ENCODE measurements at regions not wholly inside any gene's neighbourhood (a gene's known extent, or its start where the extent isn't known, plus 50 kb on each side); places are given as distances from the start of the nearest gene placed in this dataset.

- Histone ChIP-seq H2AFZ (no peak overlapping the region), H3K27ac (no peak overlapping the region)
- WGBS (ENCODE audit: low lambda C conversion rate, missing lambda C conversion rate) = 49% methylated on average over 18 of the region's 18 CpGs
These were observed 408.7 kb upstream of the ADARB2 start for GRCh38 chr10:2145926-2146478.

GRCh38 chr10:2145491-2145890, 408.2 kb upstream of the ADARB2 start:
- WGBS (ENCODE audit: low lambda C conversion rate, missing lambda C conversion rate) = 49% methylated on average over 7 of the region's 7 CpGs

More at GRCh38 chr10:2145926-2146478, 408.7 kb upstream of the ADARB2 start:
- no peaks in the 10 kb centered on the region for H3K79me2 ChIP-seq
- H3K4me3 ChIP-seq = no peak overlapping the region
- H3K4me2 ChIP-seq = no peak overlapping the region
- no peaks in the 10 kb centered on the region for H3K27me3 ChIP-seq
- H3K36me3 ChIP-seq (replicated peaks; ENCODE audit: insufficient read depth, low read depth) = no peaks in the 10 kb centered on the region
- no peaks in the 10 kb centered on the region for H3K4me1 ChIP-seq (ENCODE audit: insufficient read depth)
- H4K20me1 ChIP-seq (ENCODE audit: insufficient read depth, poor library complexity, severe bottlenecking) = no peaks in the 10 kb centered on the region
- H3K9me2 ChIP-seq (replicated peaks; ENCODE audit: insufficient read depth) = no peaks in the 10 kb centered on the region
- H3K9me3 ChIP-seq (ENCODE audit: low read depth) = no peaks in the 10 kb centered on the region
- DNase-seq (ENCODE audit: low spot score) = no peak
- TF ChIP-seq CTCF (IDR thresholded peaks at IDR 0.05; ENCODE audit: poor library complexity) (no peak), EZH2phosphoT487 (IDR thresholded peaks at IDR 0.05; ENCODE audit: low read depth, severe bottlenecking, unreplicated experiment) (no peak), EZH2 (IDR thresholded peaks at IDR 0.05; ENCODE audit: borderline replicate concordance) (no peak)

GRCh38 chr10:2144584-2144983, 407.3 kb upstream of the ADARB2 start:
- H3K4me1 ChIP-seq (ENCODE audit: insufficient read depth) = no peaks in the 10 kb centered on the region
- WGBS (ENCODE audit: low lambda C conversion rate, missing lambda C conversion rate) = 70% methylated on average over 4 of the region's 4 CpGs
- no peaks in the 10 kb centered on the region for H4K20me1 ChIP-seq (ENCODE audit: insufficient read depth, poor library complexity, severe bottlenecking)
- H3K9me3 ChIP-seq (ENCODE audit: low read depth) = no peaks in the 10 kb centered on the region
- H3K27ac ChIP-seq = no peak overlapping the region
- no peak overlapping the region for H3K4me2 ChIP-seq
- no peaks in the 10 kb centered on the region for H3K9me2 ChIP-seq (replicated peaks; ENCODE audit: insufficient read depth)
- no peaks in the 10 kb centered on the region for H3K36me3 ChIP-seq (replicated peaks; ENCODE audit: insufficient read depth, low read depth)
- no peak overlapping the region for H3K4me3 ChIP-seq
- DNase-seq (ENCODE audit: low spot score) = no peak
- no peaks in the 10 kb centered on the region for H3K27me3 ChIP-seq
- TF ChIP-seq EZH2 (IDR thresholded peaks at IDR 0.05; ENCODE audit: borderline replicate concordance) = no peak
- no peak for TF ChIP-seq CTCF (IDR thresholded peaks at IDR 0.05; ENCODE audit: poor library complexity)
- no peak for TF ChIP-seq EZH2phosphoT487 (IDR thresholded peaks at IDR 0.05; ENCODE audit: low read depth, severe bottlenecking, unreplicated experiment)
- no peaks in the 10 kb centered on the region for H3K79me2 ChIP-seq
- peak overlapping the region; percentile 26 for H2AFZ ChIP-seq

More at GRCh38 chr10:2145491-2145890, 408.2 kb upstream of the ADARB2 start:
- Histone ChIP-seq H3K27me3 (no peaks in the 10 kb centered on the region), H3K9me2 (replicated peaks; ENCODE audit: insufficient read depth) (no peaks in the 10 kb centered on the region), H3K79me2 (no peaks in the 10 kb centered on the region), H3K9me3 (ENCODE audit: low read depth) (no peaks in the 10 kb centered on the region), H4K20me1 (ENCODE audit: insufficient read depth, poor library complexity, severe bottlenecking) (no peaks in the 10 kb centered on the region), H2AFZ (no peak overlapping the region), H3K27ac (no peak overlapping the region), H3K4me2 (no peak overlapping the region), H3K4me1 (ENCODE audit: insufficient read depth) (no peaks in the 10 kb centered on the region), H3K4me3 (no peak overlapping the region), H3K36me3 (replicated peaks; ENCODE audit: insufficient read depth, low read depth) (no peaks in the 10 kb centered on the region)
- TF ChIP-seq EZH2 (IDR thresholded peaks at IDR 0.05; ENCODE audit: borderline replicate concordance) = no peak
- no peak for TF ChIP-seq EZH2phosphoT487 (IDR thresholded peaks at IDR 0.05; ENCODE audit: low read depth, severe bottlenecking, unreplicated experiment)
- no peak for TF ChIP-seq CTCF (IDR thresholded peaks at IDR 0.05; ENCODE audit: poor library complexity)
- no peak for DNase-seq (ENCODE audit: low spot score)
